ENCODE measurements at regions not wholly inside any gene's neighbourhood (a gene's known extent, or its start where the extent isn't known, plus 50 kb on each side); places are given as distances from the start of the nearest gene placed in this dataset.

GRCh38 chr10:78382047-78382446, 348.4 kb downstream of the RPS24 start:
- Histone ChIP-seq H3K4me1 (ENCODE audit: insufficient read depth, low read length, poor library complexity, severe bottlenecking) (peaks cover 8% of the 10 kb centered on the region), H3K4me3 (ENCODE audit: low read depth, low read length, poor library complexity, severe bottlenecking) (no peak overlapping the region), H3K36me3 (ENCODE audit: insufficient read depth, low read length, poor library complexity, severe bottlenecking) (no peaks in the 10 kb centered on the region), H3K27me3 (replicated peaks; ENCODE audit: insufficient read depth, low read depth, low read length, poor library complexity) (no peaks in the 10 kb centered on the region), H3K27ac (ENCODE audit: low read depth, low read length, poor library complexity, severe bottlenecking) (no peak overlapping the region), H3K9me3 (ENCODE audit: low read depth, low read length, poor library complexity, severe bottlenecking) (no peaks in the 10 kb centered on the region)
- CTCF ChIA-PET = no interaction called here
- intact Hi-C loops (cut with micrococcal nuclease; ENCODE audit: unreplicated experiment) = no loop called here
- no TSS peak for BruUV-seq (replicated peaks)
- TF ChIP-seq EZH2 (IDR thresholded peaks at IDR 0.05; ENCODE audit: borderline replicate concordance, low read depth, low read length, poor library complexity, severe bottlenecking) (no peak), CTCF (conservative IDR thresholded peaks at IDR 0.05; ENCODE audit: low read depth, low read length) (no peak)
- POLR2A ChIA-PET (ENCODE audit: low non-redundant PET) = no interaction called here
- no peak for DNase-seq (ENCODE audit: low spot score)

GRCh38 chr10:78382772-78383171, 349.1 kb downstream of the RPS24 start:
- Histone ChIP-seq H3K9me3 (ENCODE audit: low read depth, low read length, poor library complexity, severe bottlenecking) (no peaks in the 10 kb centered on the region), H3K4me1 (ENCODE audit: insufficient read depth, low read length, poor library complexity, severe bottlenecking) (peaks cover under 1% of the 10 kb centered on the region), H3K4me3 (ENCODE audit: low read depth, low read length, poor library complexity, severe bottlenecking) (no peak overlapping the region), H3K27me3 (replicated peaks; ENCODE audit: insufficient read depth, low read depth, low read length, poor library complexity) (no peaks in the 10 kb centered on the region), H3K36me3 (ENCODE audit: insufficient read depth, low read length, poor library complexity, severe bottlenecking) (no peaks in the 10 kb centered on the region), H3K27ac (ENCODE audit: low read depth, low read length, poor library complexity, severe bottlenecking) (no peak overlapping the region)
- POLR2A ChIA-PET (ENCODE audit: low non-redundant PET) = no interaction called here
- CTCF ChIA-PET = no interaction called here
- TF ChIP-seq EZH2 (IDR thresholded peaks at IDR 0.05; ENCODE audit: borderline replicate concordance, low read depth, low read length, poor library complexity, severe bottlenecking) (no peak), CTCF (conservative IDR thresholded peaks at IDR 0.05; ENCODE audit: low read depth, low read length) (no peak)
- BruUV-seq (replicated peaks) = no TSS peak
- intact Hi-C loops (cut with micrococcal nuclease; ENCODE audit: unreplicated experiment) = no loop called here
- no peak for DNase-seq (ENCODE audit: low spot score)

- POLR2A ChIA-PET (ENCODE audit: low non-redundant PET) = no interaction called here
- intact Hi-C loops (cut with micrococcal nuclease; ENCODE audit: unreplicated experiment) = no loop called here
- Histone ChIP-seq H3K36me3 (ENCODE audit: insufficient read depth, low read length, poor library complexity, severe bottlenecking) (no peaks in the 10 kb centered on the region), H3K4me3 (ENCODE audit: low read depth, low read length, poor library complexity, severe bottlenecking) (no peak overlapping the region), H3K27me3 (replicated peaks; ENCODE audit: insufficient read depth, low read depth, low read length, poor library complexity) (no peaks in the 10 kb centered on the region), H3K27ac (ENCODE audit: low read depth, low read length, poor library complexity, severe bottlenecking) (no peak overlapping the region), H3K4me1 (ENCODE audit: insufficient read depth, low read length, poor library complexity, severe bottlenecking) (no peaks in the 10 kb centered on the region), H3K9me3 (ENCODE audit: low read depth, low read length, poor library complexity, severe bottlenecking) (no peaks in the 10 kb centered on the region)
- TF ChIP-seq EZH2 (IDR thresholded peaks at IDR 0.05; ENCODE audit: borderline replicate concordance, low read depth, low read length, poor library complexity, severe bottlenecking) (no peak), CTCF (conservative IDR thresholded peaks at IDR 0.05; ENCODE audit: low read depth, low read length) (no peak)
- CTCF ChIA-PET = no interaction called here
- BruUV-seq (replicated peaks) = no TSS peak
- DNase-seq (ENCODE audit: low spot score) = no peak
Measured at GRCh38 chr10:78383378-78384048, 349.9 kb downstream of the RPS24 start.
